B cell (primary cell): ENCODE measurements at regions not wholly inside any gene's neighbourhood (a gene's known extent, or its start where the extent isn't known, plus 50 kb on each side); places are given as distances from the start of the nearest gene placed in this dataset.

Source experiments
- ATAC-seq: fragments of 200-7000 bp; cut with Tn5 transposase; one replicate; pipeline ENCODE4 v1.10.0; 2021; ENCODE audit warnings: low read depth, mild to moderate bottlenecking, moderate number of reproducible peaks, moderate library complexity
- CTCF ChIA-PET: fragments of 350-600 bp; sonication (Branson Sonifier 250); formaldehyde crosslinking; loops from one replicate; lab custom pipeline; 2021; ENCODE audit warnings: antibody characterized with exemption, inconsistent platforms; lab: Charles Lee
- POLR2A ChIA-PET: fragments of 350-600 bp; sonication (Branson Sonifier 250); formaldehyde crosslinking; loops from one replicate; lab custom pipeline; 2021; ENCODE audit warnings: antibody characterized with exemption; lab: Charles Lee
- DNase-seq: peaks from one replicate; pipeline ENCODE4 v3.0.0; 2013
- H2AFZ ChIP-seq: 2 replicates; pipeline ENCODE4 v1.6.1; 2012; ENCODE audit warnings: mild to moderate bottlenecking, low read depth, low read length; ENCODE audit not compliant: insufficient read depth, poor library complexity, severe bottlenecking
- H3K27ac ChIP-seq, 2 donors: 1 replicate in 1 of 2; 2 replicates in 1 of 2; pipeline ENCODE4 v1.5.1; 2012 to 2013; ENCODE audit warnings: low read length in 2 of 2, mild to moderate bottlenecking in 2 of 2, moderate library complexity in 1 of 2
- H3K27me3 ChIP-seq, 4 experiments: fragments of 200-600 bp in 1 of 4; sonication (generic) in 1 of 4; replicated peaks in 1 of 4; 1 replicate in 2 of 4; 2 replicates in 2 of 4; pipeline versions ENCODE4 v1.6.1 to v1.7.0; 2013 to 2016; ENCODE audit warnings: low read length in 3 of 4, mild to moderate bottlenecking in 2 of 4, mixed read lengths in 1 of 4, moderate library complexity in 1 of 4; ENCODE audit not compliant: insufficient read depth in 4 of 4, control insufficient read depth in 3 of 4; ENCODE audit errors: control extremely low read depth in 1 of 4
- H3K36me3 ChIP-seq, 2 experiments: replicated peaks in 1 of 2; 1 replicate in 1 of 2; 2 replicates in 1 of 2; pipeline versions ENCODE4 v1.6.1 to v1.7.1; 2013; ENCODE audit warnings: low read length in 1 of 2; ENCODE audit not compliant: insufficient read depth in 2 of 2, control insufficient read depth in 1 of 2; ENCODE audit errors: control extremely low read depth in 1 of 2, extremely low read depth in 1 of 2
- H3K4me1 ChIP-seq, 2 donors: fragments of 200-600 bp in 1 of 2; sonication (generic) in 1 of 2; 1 replicate in 1 of 2; 2 replicates in 1 of 2; pipeline versions ENCODE4 v1.5.1 to v1.6.1; 2013 to 2017; ENCODE audit warnings: low read length in 2 of 2; ENCODE audit not compliant: control insufficient read depth in 2 of 2, insufficient read depth in 2 of 2
- H3K4me2 ChIP-seq: replicated peaks from 2 replicates; pipeline ENCODE3; 2012; ENCODE audit warnings: mild to moderate bottlenecking, low read depth, low read length; ENCODE audit not compliant: poor library complexity, severe bottlenecking
- H3K4me3 ChIP-seq, 5 experiments: fragments of 200-600 bp in 1 of 5; sonication (generic) in 1 of 5; 1 replicate in 3 of 5; 2 replicates in 2 of 5; pipeline versions ENCODE4 v1.5.1 to v1.7.0; 2011 to 2016; ENCODE audit warnings: low read length in 4 of 5, mild to moderate bottlenecking in 4 of 5, low read depth in 2 of 5, control low read depth in 1 of 5, moderate library complexity in 1 of 5; ENCODE audit not compliant: insufficient read depth in 1 of 5; ENCODE audit errors: control extremely low read depth in 1 of 5, extremely low read depth in 1 of 5
- H3K79me2 ChIP-seq: fragments of 200-600 bp; sonication (generic); one replicate; pipeline ENCODE4 v1.6.0; 2016; ENCODE audit warnings: low read length; ENCODE audit not compliant: control insufficient read depth, insufficient read depth
- H3K9ac ChIP-seq: fragments of 200-600 bp; sonication (generic); 2 replicates; pipeline ENCODE4 v1.6.1; 2017; ENCODE audit warnings: mild to moderate bottlenecking, low read length, moderate library complexity
- H3K9me3 ChIP-seq, 3 donors: one replicate each; pipeline versions ENCODE4 v1.6.1 to v1.7.1; 2013; ENCODE audit warnings: low read length in 2 of 3; ENCODE audit not compliant: control insufficient read depth in 2 of 3, insufficient read depth in 1 of 3; ENCODE audit errors: control extremely low read depth in 1 of 3
- H4K20me1 ChIP-seq: 2 replicates; pipeline ENCODE4 v1.6.0; 2012; ENCODE audit warnings: mild to moderate bottlenecking, low read length; ENCODE audit not compliant: insufficient read depth, control insufficient read depth, poor library complexity, severe bottlenecking
- H3K27ac Mint-ChIP-seq: one replicate; pipeline ENCODE4 v1.8.0; 2021; ENCODE audit warnings: mixed read lengths
- H3K27me3 Mint-ChIP-seq: one replicate; pipeline ENCODE4 v1.8.0; 2021; ENCODE audit warnings: mixed read lengths
- H3K4me1 Mint-ChIP-seq: one replicate; pipeline ENCODE4 v1.8.0; 2021; ENCODE audit warnings: mixed read lengths
- H3K4me3 Mint-ChIP-seq: one replicate; pipeline ENCODE4 v1.8.0; 2021; ENCODE audit warnings: mixed read lengths
- H3K9me3 Mint-ChIP-seq: one replicate; pipeline ENCODE4 v1.8.0; 2022; ENCODE audit warnings: mixed read lengths; ENCODE audit not compliant: insufficient read depth
- CTCF ChIP-seq: fragments of 200-600 bp; IDR thresholded peaks from one replicate; pipeline ENCODE4 v1.8.0; 2022; ENCODE audit warnings: antibody characterized with exemption, mild to moderate bottlenecking
- EZH2 ChIP-seq: IDR thresholded peaks from 2 replicates; pipeline ENCODE4 v1.6.1; 2012; ENCODE audit warnings: borderline replicate concordance, low read depth, mild to moderate bottlenecking, moderate library complexity, low read length; ENCODE audit not compliant: insufficient read depth, poor library complexity, severe bottlenecking
- WGBS: methylation state at CpG from one replicate; pipeline ENCODE4 v1.1.5; 2013; ENCODE audit warnings: missing lambda C conversion rate; ENCODE audit not compliant: insufficient coverage; 5-methylcytosine and 5-hydroxymethylcytosine counted together
- intact Hi-C: fragments of 100-400 bp; cut with micrococcal nuclease; formaldehyde crosslinking; loops from one replicate; pipeline ENCODE4 v1.10.0; 2022

GRCh38 chr16:54579106-54579728 is 292.6 kb upstream of the IRX3 start:
- Histone ChIP-seq H3K4me3 (no peak overlapping the region), H2AFZ (no peak overlapping the region), H3K27me3 (no peaks in the 10 kb centered on the region), H3K4me2 (no peak overlapping the region), H3K9me3 (peaks cover 0 to 3% (median 0%) of the 10 kb centered on the region in 3 donors), H4K20me1 (no peaks in the 10 kb centered on the region), H3K4me1 (no peaks in the 10 kb centered on the region), H3K36me3 (no peaks in the 10 kb centered on the region), H3K79me2 (no peaks in the 10 kb centered on the region), H3K9ac (no peak overlapping the region), H3K27ac (no peak overlapping the region)
- intact Hi-C loops = no loop called here
- ChIA-PET CTCF (no interaction called here), POLR2A (no interaction called here)
- no peak overlapping the region for H3K27ac Mint-ChIP-seq
- H3K27me3 Mint-ChIP-seq = peaks cover 28% of the 10 kb centered on the region
- H3K4me1 Mint-ChIP-seq = no peaks in the 10 kb centered on the region
- ATAC-seq (no peak), DNase-seq (no peak)
- no peak for TF ChIP-seq CTCF
- TF ChIP-seq EZH2 = no peak
- 90% methylated on average over 1 of the region's 2 CpGs for WGBS
- H3K4me3 Mint-ChIP-seq = no peak overlapping the region
- no peaks in the 10 kb centered on the region for H3K9me3 Mint-ChIP-seq

GRCh38 chr16:54577651-54578128 is 291.1 kb upstream of the IRX3 start:
- ATAC-seq = no peak

More at GRCh38 chr16:54577651-54578128, 291.1 kb upstream of the IRX3 start:
- H3K9me3 Mint-ChIP-seq = no peaks in the 10 kb centered on the region
- Histone ChIP-seq H2AFZ (no peak overlapping the region), H3K4me2 (no peak overlapping the region), H3K4me3 (no peak overlapping the region), H3K9ac (no peak overlapping the region), H3K27ac (no peak overlapping the region), H3K79me2 (no peaks in the 10 kb centered on the region), H3K36me3 (no peaks in the 10 kb centered on the region), H3K4me1 (no peaks in the 10 kb centered on the region), H3K9me3 (peaks cover 0 to under 1% (median 0%) of the 10 kb centered on the region in 3 donors), H3K27me3 (peaks cover 0 to 3% (median 1%) of the 10 kb centered on the region in 4 experiments), H4K20me1 (no peaks in the 10 kb centered on the region)
- POLR2A ChIA-PET = no interaction called here
- H3K4me1 Mint-ChIP-seq = no peaks in the 10 kb centered on the region
- intact Hi-C loops = no loop called here
- TF ChIP-seq EZH2 = no peak
- no peak for TF ChIP-seq CTCF
- no peak overlapping the region for H3K4me3 Mint-ChIP-seq
- H3K27me3 Mint-ChIP-seq = peaks cover 28% of the 10 kb centered on the region
- CTCF ChIA-PET = no interaction called here
- WGBS = 17% methylated on average over 10 of the region's 15 CpGs
- no peak for DNase-seq
- no peak overlapping the region for H3K27ac Mint-ChIP-seq
